CD4-positive, alpha-beta T cell treated with Interleukin-10 for 1 hour (primary cell): ENCODE measurements at regions not wholly inside any gene's neighbourhood (a gene's known extent, or its start where the extent isn't known, plus 50 kb on each side); places are given as distances from the start of the nearest gene placed in this dataset.

ENCODE experiments used
- DNase-seq: peaks from one replicate; pipeline ENCODE4 v3.0.0-alpha.2; 2020

DNA sequence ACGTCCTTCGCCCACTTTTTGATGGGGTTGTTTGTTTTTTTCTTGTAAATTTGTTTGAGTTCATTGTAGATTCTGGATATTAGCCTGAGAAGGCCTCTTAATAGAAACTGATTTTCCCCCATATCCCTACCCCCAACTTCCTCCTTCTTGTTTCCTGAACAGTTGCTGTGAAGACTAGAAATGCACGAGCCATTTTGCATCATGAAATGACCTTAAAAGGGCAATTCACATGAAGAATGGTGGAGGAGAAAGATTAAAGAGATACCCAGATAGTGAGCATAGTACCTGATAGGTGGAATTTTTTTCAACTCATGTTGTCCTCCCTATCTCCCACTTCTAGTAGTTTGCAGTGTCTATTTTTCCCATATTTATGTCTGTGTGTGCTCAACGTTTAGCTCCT, 55.2 kb upstream of the KCNH8 start:
- no peak for DNase-seq

DNA sequence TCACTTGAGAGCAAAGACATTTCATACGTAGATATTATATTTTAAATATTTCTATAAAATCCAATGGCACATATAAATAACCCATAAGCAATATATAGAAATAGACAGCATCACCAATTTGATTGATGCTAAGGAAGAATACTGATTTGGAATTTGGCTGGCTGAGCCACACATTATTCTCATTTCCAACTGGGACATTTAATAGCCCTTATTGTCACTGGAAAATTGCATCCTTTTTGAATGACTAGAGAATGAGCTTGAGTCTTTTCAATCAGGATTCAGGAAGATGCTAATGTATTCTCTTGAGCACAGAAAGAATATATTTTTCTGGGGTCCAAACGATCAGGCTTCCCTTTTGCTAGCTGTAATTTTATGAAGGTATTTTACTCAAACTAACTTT, 70.9 kb upstream of the KCNH8 start:
- DNase-seq, result no peak

DNA sequence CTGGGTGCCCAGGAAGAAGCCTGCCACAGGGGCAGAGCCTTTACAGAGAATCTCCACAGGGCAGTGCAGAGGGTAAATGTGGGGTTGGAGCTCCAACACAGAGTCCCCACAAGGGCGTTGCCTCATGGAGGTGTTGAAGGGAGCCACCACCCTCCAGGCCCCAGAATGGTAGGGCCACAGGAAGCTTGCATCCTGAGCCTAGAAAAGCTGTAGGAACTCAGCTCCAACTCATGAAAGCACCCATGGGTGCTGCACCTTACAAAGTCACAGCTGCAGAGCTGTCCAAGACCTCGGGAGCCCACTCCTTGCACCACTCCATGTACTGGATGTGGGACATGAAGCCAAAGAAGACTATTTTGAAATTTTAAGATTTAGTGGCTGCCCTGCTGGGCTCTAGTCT, 73.3 kb upstream of the KCNH8 start:
- no peak for DNase-seq

DNA sequence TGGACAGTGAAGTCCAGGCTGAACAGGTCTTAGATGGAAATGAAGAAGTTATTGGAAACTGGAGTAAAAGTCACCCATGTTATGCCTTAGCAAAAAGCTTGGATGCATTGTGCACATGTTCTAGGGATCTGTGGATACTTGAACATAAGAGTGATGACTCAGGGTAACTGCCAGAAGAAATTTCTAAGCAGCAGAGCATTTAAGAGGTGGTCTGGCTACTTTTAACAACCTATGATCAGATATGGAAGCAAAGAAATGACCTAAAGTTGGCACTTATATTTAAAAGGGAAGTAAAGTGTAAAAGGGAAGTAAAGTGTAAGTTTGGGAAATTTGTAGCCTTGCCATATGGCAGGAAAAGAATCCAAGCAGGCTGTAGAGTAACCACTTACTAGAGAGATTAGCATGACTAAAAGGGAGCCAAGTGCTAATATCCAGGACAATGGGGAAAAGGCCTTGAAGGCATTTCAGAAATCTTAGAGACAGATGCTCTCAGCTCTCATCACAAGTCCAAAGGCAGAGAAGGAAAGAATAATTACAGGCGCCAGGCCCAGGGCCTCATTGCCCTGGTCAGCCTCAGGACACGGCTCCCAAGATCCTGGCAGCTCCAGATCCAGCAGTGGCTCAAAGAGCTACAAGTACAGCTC, 73.9 kb upstream of the KCNH8 start:
- DNase-seq, result no peak

DNA sequence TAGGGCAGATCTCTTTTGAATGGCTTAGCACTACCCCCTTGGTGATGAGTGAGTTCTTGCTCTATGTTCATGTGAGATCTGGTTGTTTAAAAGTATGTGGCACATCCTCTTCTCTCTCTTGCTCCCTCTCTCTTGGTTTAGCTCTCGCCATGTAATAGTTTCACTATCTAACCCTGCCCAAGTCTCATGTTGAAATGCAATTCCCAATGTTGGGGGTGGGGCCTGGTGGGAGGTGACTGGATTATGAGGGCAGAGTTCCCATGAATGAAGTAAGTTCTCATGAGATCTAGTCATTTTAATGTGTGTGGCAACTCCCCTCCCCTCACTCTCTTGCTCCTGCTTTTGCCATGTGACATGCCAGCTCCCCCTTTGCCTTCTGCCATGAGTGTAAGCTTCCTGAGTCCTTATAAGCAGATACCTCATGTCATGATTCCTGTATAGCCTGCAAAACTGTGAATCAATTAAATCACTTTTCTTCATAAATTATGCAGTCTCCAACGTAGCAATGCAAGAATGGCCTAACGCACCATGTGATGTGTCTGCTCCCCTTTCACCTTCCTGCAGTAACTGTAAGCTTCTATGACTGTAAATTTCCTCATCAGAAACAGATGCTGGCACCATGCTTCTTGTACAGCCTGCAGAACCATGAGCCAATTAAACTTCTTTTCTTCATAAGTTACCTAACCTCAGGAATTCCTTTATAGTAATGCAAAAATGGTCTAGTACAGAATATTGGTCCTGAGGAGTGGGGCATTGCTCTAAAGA, 74.8 kb upstream of the KCNH8 start:
- DNase-seq, result no peak

DNA sequence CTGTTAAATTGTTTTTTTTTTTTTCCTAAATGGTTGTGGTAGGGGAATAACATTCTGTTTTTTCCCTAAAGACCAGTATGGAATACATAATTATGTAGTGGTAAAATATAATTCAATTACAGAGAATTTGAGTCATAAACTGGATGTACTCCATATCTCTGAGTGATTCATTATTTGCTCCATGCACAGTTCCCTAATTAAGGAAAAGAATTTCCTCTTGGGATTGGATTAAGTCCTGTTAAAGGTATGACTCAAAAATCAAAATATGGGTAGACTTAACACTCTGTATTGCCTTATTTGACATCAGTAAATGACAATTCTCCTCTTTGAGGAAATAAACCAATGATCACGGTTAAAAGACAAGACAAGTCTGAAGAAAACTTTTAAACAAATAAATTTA, 78.0 kb upstream of the KCNH8 start:
- DNase-seq, result no peak

DNA sequence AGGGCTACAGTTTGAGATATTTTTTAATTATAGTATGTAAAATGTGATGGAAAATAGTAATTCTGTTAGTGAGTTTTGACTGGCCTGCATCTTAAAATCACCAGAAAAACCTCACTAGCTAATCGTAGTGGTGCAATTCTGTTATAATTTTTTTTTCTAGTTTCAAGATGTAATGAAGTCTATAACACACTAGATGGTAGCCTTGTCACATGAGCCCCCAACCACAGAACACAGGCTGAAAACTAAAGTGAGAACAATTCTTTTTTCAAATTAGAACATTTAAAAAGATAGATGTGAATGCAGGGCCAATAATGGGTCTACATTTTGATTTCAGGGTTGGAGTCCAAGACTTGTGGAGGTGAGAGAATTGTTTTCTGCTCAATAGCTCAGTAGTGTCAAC, 83.3 kb upstream of the KCNH8 start:
- no peak for DNase-seq

DNA sequence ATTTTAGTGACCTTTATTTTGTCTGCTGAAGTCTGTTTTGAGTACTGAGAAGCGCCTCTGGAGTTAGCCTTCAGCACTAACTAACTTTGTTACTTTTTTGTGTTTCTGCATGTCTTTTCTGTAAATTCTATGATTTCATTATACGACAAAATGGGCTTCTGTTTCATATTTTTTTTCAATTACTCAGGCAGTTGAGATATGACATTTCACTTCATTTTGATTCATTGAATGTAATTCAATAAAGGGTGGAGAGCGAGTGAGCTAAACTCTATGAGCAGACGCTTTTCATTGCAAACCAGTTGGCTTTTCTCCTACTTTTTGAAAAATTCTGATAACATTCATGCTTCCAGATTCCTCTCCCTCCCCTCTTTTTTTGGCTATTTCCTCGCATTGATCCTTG, 84.4 kb upstream of the KCNH8 start:
- DNase-seq, result no peak

DNA sequence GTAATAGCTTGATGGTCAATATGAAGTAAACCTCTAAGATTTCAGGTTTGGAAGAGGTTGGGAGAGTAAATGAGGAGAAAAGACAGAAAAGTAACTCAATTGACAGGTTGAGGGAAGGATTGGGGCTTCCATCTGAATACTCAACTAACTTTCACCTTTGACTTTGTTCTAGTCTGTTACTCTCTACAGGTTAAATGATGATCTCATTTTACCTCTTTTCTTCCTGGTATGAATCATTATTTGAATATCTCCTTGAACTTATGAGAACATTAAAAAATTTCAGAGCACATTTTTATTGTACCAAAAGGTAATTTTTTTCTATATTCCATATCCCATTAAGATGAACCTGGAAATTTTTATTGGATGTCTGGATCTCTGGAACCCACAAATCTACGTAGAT, 87.9 kb upstream of the KCNH8 start:
- DNase-seq, result no peak

DNA sequence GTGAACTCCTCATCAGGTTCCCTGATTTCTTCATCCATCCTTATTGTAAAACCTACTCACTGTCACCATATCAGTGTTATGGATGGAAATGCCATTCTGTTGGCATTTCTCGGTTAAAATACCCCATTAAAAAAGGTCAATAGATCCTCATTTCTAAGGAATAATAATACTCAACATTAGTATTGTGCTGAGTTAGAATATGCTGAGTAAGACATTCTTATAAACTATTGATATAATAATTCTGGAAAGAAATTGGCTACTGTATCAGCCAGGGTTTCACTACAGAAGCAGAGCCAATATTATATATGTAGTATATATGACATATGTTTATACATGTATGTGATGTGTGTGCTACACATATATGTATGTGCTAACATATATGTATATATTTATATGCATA, 95.4 kb upstream of the KCNH8 start:
- no peak for DNase-seq

DNA sequence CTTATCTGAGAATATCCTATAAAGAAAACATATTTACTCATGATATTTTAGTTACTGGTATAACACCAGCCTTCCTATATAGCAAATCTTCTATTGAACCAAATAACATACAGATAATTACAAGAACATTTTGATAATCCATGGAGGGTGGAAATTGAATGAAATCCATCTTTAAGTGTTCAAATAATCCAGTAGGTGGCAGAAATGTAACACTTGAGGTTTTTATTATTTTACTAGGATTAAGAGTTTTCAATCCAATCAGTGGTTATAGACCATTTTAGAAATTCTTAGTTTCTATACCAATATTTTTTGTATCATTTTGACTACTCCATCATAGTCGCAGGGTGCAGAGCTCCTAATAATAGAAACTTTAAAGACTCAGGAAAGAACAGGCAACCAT, 101.9 kb upstream of the KCNH8 start:
- DNase-seq, result no peak

DNA sequence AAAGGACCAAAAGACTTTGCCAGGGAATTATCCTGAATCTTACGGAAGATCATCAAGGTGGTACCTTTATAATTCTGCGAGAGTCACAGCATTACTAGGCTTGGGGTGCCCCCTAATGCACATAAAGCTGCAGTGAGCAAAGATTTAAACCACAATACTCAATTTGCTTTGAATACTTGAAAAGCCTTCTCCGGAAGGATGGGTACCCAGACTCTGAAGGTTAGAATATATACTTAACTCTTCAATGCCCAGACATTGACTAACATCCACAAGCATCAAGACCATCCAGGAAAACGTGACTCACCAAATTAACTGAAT, 117.8 kb upstream of the KCNH8 start:
- DNase-seq, result no peak

DNA sequence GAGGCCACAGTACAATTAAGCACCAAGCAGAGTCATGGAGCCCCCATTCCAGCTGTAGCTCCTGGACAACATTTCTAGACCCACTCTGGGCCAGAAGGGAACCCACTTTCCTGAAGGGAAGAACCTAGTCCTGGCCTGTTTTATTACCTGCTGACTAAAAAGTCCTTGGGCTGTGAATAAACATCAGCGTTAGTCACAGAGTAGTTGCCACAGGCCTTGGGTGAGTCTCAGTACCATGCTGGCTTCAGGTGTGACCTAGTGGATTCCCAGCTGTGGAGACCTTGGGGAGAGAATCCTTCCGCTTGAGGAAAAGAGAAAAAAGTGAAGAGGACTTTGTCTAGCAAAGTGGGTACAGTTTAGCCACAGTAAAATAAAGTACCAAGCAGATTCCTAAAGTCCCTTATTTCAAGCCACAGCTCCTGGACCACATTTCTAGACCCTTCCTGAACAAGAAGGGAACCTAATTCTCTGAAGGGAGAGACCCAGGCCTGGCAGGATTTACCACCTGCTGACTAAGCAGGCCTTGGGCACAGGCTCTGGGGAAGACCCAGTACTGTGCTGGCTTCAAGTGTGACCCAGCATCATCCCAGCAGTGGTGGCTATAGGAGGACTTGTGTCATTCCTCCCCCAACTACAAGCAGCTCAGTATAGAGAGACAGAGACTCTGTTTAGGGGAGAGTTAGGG, 118.3 kb upstream of the KCNH8 start:
- no peak for DNase-seq

DNA sequence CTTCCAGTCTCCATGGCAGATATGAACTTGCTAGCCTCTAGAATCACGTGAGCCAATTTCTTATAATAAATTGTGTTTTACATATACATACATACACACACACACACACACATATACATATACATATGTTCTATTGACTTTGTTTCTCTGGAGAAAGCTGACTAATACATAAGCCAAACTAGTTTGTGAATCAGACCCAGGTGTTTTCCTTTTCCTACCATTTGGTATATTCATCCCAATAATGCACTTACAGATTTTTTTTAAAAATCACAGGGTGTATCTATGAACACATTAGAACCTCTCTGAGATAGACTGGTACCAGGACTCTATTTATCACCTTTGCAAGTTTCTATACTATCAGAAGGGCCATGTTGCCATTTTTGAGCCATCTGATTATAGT, 122.9 kb upstream of the KCNH8 start:
- DNase-seq, result no peak

DNA sequence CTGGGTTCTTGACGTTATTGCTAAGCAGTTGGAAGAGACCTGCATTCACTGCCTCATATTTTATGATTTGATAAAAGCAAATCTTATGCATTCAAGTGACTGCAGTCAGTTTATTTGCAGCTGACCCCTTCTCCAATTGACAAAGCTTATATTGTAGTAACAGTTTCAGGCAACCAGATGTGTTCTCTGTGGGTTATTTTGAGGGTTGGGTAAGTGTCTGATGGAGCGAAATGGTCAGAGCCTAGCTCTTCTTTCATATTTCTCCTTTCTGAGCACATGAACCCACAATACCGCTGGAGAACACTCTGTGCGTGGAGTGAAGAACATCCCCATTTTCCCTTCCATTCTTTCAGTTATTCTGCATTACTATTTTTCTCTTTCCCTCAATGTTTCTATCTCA, 125.8 kb upstream of the KCNH8 start:
- no peak for DNase-seq

DNA sequence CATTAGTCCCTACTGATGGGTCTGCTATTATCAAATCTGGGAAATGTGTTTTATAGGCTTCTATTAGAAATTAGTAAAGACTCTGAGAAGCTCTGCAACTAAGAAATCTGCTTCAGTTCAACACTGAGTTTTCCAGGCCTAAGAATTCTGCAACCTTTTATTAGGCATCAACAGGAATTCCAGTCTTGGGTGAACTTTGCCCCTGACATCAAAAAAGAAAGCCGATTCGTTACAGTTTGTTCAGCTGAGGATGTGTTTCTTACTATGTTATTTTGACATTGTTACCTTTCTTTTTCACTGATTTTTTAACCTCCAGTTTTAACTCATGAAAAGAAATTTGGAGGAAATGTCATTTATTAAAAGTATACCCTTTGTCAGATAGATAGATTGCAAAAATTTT, 131.5 kb upstream of the KCNH8 start:
- DNase-seq, result no peak

DNA sequence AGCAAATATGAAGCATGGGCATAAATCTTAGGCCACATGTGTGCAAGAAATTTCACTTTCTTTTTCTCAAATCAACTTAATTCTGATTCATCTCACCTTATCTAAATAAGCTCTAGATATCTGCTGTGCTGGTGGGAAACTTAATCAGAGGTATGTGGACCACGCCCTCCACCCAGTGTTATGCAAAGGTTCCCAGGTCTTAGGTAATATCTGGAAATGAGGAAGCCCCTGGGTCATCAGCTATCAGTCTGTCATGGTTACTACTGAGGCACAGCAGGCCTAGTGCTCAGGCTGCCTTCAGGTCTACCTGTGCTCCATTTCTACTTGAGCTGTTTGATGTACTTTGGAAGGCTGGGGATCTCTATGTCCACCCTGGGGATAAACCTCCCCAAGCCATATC, 134.4 kb upstream of the KCNH8 start:
- DNase-seq, result no peak

DNA sequence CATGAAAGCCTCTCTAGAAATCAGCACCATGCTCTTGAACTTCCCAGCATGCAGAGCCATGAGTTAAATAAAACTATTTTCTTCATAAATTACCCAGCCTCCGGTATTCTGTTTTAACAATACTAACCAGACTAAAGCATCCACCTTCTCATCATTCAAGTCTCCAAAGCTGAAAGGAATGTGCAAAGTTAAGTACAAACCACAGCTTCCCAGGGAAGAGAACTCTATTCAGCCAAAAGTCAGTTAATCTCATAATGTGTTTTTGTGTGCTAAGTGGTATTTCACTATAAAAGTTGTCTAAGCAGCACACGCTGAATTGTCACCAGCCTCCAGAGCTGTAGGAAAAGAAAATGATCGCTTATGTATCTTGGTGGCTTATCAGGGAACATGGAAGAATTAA, 135.5 kb upstream of the KCNH8 start:
- no peak for DNase-seq

DNA sequence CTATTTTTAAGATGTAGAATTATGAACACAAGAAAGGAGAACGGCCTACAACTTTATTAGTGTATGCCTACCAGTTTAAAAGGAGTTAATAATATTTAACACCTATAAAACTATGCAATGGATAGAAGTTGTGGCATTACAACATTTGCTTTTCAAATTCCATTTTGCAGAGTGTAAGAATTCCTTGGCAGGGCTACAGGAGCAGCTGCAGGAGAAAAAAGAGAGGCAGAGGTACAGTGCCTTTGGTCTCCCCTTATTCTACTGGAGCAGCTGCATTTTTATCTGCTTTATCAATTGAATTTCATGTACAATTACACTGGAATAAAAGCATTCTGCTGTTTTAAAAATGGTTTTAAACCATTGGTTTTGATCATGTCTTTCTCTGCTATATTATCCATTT, 145.7 kb upstream of the KCNH8 start:
- DNase-seq, result no peak

DNA sequence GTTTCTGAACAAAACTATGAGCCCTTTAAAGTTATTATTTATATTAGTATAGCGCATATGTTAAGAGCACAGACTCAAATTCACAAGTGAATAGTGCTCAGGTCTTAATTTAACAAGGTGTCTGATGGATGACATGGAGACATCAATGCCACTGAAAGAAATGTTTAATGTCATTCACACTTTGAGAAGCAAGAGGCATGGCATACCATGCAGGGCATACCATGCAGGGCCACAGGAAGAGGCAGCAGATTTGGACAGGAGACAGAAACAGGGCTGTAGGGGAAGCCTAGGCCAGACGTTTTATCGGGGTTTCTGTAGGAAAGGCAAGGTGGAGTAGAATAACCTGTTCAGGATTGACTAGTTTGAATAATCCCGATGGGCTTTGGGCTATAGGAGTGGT, 150.2 kb upstream of the KCNH8 start:
- DNase-seq, result no peak

DNA sequence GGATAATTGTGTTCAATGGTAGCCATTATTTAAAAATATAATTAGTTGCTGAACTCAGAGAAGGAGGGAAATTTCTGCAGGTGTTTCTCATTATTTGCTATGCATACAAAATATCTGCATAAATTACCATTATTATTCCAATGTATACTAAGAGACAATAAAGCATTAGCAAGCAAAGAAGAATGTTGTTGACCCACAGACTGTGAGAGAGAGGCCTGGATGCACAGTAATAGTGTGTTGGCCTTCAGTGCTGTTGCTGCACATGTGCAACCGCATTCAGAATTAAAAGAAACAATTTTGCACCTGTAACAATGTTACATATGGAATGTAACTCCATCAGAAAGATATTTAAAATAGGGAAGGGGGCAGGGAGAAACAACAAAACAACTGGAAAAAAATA, 155.6 kb upstream of the KCNH8 start:
- no peak for DNase-seq

DNA sequence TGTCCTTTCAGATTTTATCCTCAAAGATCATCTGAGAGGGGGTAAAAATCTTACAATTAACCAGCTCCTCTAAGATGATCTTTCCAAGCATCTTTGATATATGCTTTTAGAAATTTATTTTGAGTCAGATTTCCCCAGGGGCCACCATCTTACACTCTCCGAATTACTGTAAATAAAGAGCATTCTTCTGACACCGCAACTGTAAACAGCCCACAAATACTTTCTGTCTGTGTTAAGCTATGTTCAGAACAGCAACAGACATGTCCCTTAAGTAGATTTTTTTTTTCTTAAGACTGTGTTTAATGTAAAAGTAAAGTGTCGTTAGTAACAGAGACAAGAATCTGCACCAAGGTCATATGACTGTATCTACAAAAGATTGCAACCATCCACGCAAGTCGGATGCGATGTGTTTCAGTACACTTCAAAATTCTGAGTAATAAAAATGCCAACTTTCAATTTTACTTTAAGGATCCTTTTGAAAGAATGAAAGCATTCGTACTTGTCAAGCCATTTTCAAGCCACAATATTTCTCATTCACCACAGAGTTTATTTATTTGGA, 159.0 kb upstream of the KCNH8 start:
- no peak for DNase-seq

DNA sequence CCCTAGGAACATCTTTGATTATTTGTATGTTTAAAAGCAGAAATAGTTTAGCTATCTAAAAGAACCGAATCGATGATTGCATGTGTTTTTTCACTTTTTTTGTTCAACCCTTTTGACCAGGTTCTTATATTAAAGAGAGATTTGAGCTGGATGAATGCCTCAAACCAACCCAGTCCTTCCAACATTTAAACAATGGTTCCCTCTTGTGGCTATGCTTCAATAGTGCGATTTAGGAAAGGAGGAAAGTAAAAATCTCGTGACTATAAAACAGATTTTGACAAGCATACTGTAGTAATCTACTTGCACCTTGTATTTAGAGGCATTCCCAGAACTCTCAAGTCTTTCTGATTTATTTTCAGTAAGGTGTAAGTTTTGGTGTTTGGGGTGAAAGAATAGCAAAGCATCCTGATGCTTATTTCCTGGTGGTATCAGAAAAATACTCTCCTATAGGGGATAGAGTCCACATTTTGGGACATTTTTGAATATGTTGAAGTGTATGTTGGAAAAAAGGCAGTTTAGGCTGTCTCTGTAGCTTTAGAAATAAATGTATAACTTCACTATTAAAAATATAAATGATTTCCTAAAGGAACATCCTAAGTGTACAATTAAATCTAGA, 159.6 kb upstream of the KCNH8 start:
- peak; percentile 41 for DNase-seq

DNA sequence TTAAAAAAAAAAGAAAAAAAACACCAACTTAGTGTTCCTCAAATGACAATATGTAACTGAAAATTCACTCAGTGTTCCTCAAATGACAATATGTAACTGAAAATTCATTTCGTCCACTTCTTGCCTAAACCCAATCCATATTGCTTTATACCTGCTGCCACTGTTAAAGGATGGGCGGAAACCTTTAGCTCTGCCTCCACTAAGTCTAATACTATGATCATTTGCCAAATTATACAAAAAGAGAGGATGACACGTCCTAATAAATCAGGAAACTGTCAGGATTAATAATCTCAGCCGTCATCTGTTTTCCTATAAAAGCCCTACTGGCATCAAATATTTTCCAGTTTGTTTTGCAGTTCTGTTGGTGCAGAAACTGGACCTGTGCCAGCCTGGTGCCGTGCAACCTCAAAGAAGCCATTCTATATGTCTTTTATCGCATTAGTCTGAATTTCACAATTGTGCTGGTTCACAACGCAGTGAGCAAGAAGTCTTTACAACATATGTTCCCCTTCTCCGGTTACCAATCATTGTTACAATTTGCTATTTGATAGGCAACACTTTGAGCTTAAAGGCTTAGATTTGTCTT, 160.4 kb upstream of the KCNH8 start:
- DNase-seq, result no peak
